Sigmoid colon (tissue), 6 donors: ENCODE measurements at regions not wholly inside any gene's neighbourhood (a gene's known extent, or its start where the extent isn't known, plus 50 kb on each side); places are given as distances from the start of the nearest gene placed in this dataset.

Source experiments
- DNase-seq: peaks from one replicate; pipeline ENCODE4 v3.0.0-alpha.2; 2019
- H3K27ac ChIP-seq, 4 donors: fragments of 200-600 bp; sonication (generic); one replicate each; pipeline ENCODE4 v1.5.1; 2016 to 2019; ENCODE audit warnings: mild to moderate bottlenecking in 1 of 4
- H3K27me3 ChIP-seq, 3 donors: fragments of 200-600 bp; sonication (generic); one replicate each; pipeline ENCODE4 v1.5.1; 2019; ENCODE audit warnings: mild to moderate bottlenecking in 1 of 3
- H3K36me3 ChIP-seq, 4 donors: fragments of 200-600 bp; sonication (generic); one replicate each; pipeline ENCODE4 v1.5.1; 2016 to 2019
- H3K4me1 ChIP-seq, 4 donors: fragments of 200-600 bp; sonication (generic); one replicate each; pipeline ENCODE4 v1.5.1; 2017 to 2019
- H3K4me3 ChIP-seq, 4 donors: fragments of 200-600 bp; sonication (generic); one replicate each; pipeline ENCODE4 v1.5.1; 2017 to 2019; ENCODE audit warnings: mild to moderate bottlenecking in 2 of 4, moderate library complexity in 1 of 4
- H3K9me3 ChIP-seq, 4 donors: fragments of 200-600 bp in 3 of 4; sonication (generic) in 3 of 4; one replicate each; pipeline versions ENCODE4 v1.5.1 to v1.6.1; 2013 to 2019
- CTCF ChIP-seq, 4 experiments: fragments of 450-650 bp in 3 of 4; fragments of 200-600 bp in 1 of 4; IDR thresholded peaks; one replicate each; pipeline ENCODE4 v1.5.1; 2016 to 2019; ENCODE audit warnings: antibody characterized with exemption in 4 of 4, mild to moderate bottlenecking in 3 of 4, moderate library complexity in 2 of 4
- EP300 ChIP-seq, 4 donors: sonication (generic); formaldehyde crosslinking; IDR thresholded peaks; one replicate each; pipeline ENCODE4 v1.6.1; 2017; ENCODE audit warnings: antibody characterized with exemption in 4 of 4
- POLR2A ChIP-seq, 2 donors: fragments of 450-650 bp; IDR thresholded peaks; one replicate each; pipeline ENCODE4 v1.6.1; 2016; ENCODE audit warnings: antibody characterized with exemption in 2 of 2, mild to moderate bottlenecking in 2 of 2, moderate library complexity in 2 of 2
- POLR2AphosphoS5 ChIP-seq, 4 donors: sonication (generic); formaldehyde crosslinking; IDR thresholded peaks; one replicate each; pipeline ENCODE4 v1.6.1; 2017; ENCODE audit warnings: antibody characterized with exemption in 4 of 4
- WGBS, 2 donors: extraction: QIAGEN DNeasy Blood & Tissue Kit; methylation state at CpG; one replicate each; pipeline ENCODE4 v1.1.7; 2013; 5-methylcytosine and 5-hydroxymethylcytosine counted together
- intact Hi-C: fragments of 100-400 bp; cut with DNase I; formaldehyde crosslinking; loops from one replicate; pipeline ENCODE4 v1.15.1; 2023
- donor health status: healthy with polysubstance abuse.
- donor health status: healthy.

GRCh38 chr20:48352628-48353027 lies 475.2 kb downstream of the PREX1 start:
- Histone ChIP-seq H3K9me3 (peaks cover 0 to 5% (median under 1%) of the 10 kb centered on the region in 4 donors), H3K4me3 (no peak overlapping the region), H3K4me1 (peaks cover 0 to 5% (median 0%) of the 10 kb centered on the region in 4 donors), H3K36me3 (no peaks in the 10 kb centered on the region), H3K27me3 (no peaks in the 10 kb centered on the region), H3K27ac (no peak overlapping the region)
- TF ChIP-seq POLR2A (IDR thresholded peaks at IDR 0.05), result no peak
- 93 to 95% methylated on average over 3 of the region's 3 CpGs for WGBS, 2 donors
- intact Hi-C loops, result no loop called here
- DNase-seq, result no peak

GRCh38 chr20:48352042-48352441 lies 475.8 kb downstream of the PREX1 start:
- Histone ChIP-seq H3K36me3 (no peaks in the 10 kb centered on the region), H3K27ac (no peak overlapping the region), H3K27me3 (no peaks in the 10 kb centered on the region), H3K4me1 (peaks cover 0 to 5% (median 0%) of the 10 kb centered on the region in 4 donors), H3K4me3 (no peak overlapping the region), H3K9me3 (peaks cover 0 to 5% (median under 1%) of the 10 kb centered on the region in 4 donors)
- DNase-seq, result no peak
- intact Hi-C loops, result no loop called here
- 81% methylated on average over 2 of the region's 2 CpGs for WGBS, 2 donors
- TF ChIP-seq POLR2A (IDR thresholded peaks at IDR 0.05) (no peak), EP300 (IDR thresholded peaks at IDR 0.05) (no peak), CTCF (IDR thresholded peaks at IDR 0.05) (no peak), POLR2AphosphoS5 (IDR thresholded peaks at IDR 0.05) (no peak)

- WGBS, 2 donors, result 80 to 81% methylated on average over 5 of the region's 5 CpGs
- H3K4me3 ChIP-seq, result no peak overlapping the region
- H3K9me3 ChIP-seq, result peaks cover 0 to 5% (median under 1%) of the 10 kb centered on the region in 4 donors
- no peaks in the 10 kb centered on the region for H3K36me3 ChIP-seq
- no peak overlapping the region for H3K27ac ChIP-seq
- peaks cover 0 to 5% (median 0%) of the 10 kb centered on the region in 4 donors for H3K4me1 ChIP-seq
- no peaks in the 10 kb centered on the region for H3K27me3 ChIP-seq
- TF ChIP-seq CTCF (IDR thresholded peaks at IDR 0.05), result no peak
- no peak for TF ChIP-seq POLR2A (IDR thresholded peaks at IDR 0.05)
- no peak for TF ChIP-seq EP300 (IDR thresholded peaks at IDR 0.05)
- no peak for TF ChIP-seq POLR2AphosphoS5 (IDR thresholded peaks at IDR 0.05)
- intact Hi-C loops, result no loop called here
- DNase-seq, result no peak
These were observed 477.3 kb downstream of the PREX1 start for GRCh38 chr20:48350313-48350988.

GRCh38 chr20:48349656-48350055 lies 478.1 kb downstream of the PREX1 start:
- Histone ChIP-seq H3K27me3 (no peaks in the 10 kb centered on the region), H3K4me1 (no peaks in the 10 kb centered on the region), H3K36me3 (no peaks in the 10 kb centered on the region), H3K27ac (no peak overlapping the region), H3K9me3 (peaks cover 0 to 5% (median under 1%) of the 10 kb centered on the region in 4 donors), H3K4me3 (no peak overlapping the region)
- DNase-seq, result no peak
- WGBS, 2 donors, result 71 to 82% methylated on average over 4 of the region's 4 CpGs
- TF ChIP-seq EP300 (IDR thresholded peaks at IDR 0.05) (no peak), POLR2A (IDR thresholded peaks at IDR 0.05) (no peak), CTCF (IDR thresholded peaks at IDR 0.05) (no peak), POLR2AphosphoS5 (IDR thresholded peaks at IDR 0.05) (no peak)
- intact Hi-C loops, result no loop called here

- H3K4me3 ChIP-seq, result no peak overlapping the region
- WGBS, 2 donors, result 53 to 74% methylated on average over 3 of the region's 3 CpGs
- intact Hi-C loops, result no loop called here
- H3K27me3 ChIP-seq, result no peaks in the 10 kb centered on the region
- H3K4me1 ChIP-seq, result no peaks in the 10 kb centered on the region
- no peaks in the 10 kb centered on the region for H3K36me3 ChIP-seq
- no peak for DNase-seq
- TF ChIP-seq EP300 (IDR thresholded peaks at IDR 0.05) (no peak), POLR2A (IDR thresholded peaks at IDR 0.05) (no peak), CTCF (IDR thresholded peaks at IDR 0.05) (no peak), POLR2AphosphoS5 (IDR thresholded peaks at IDR 0.05) (no peak)
- H3K27ac ChIP-seq, result no peak overlapping the region
- peaks cover 0 to 2% (median 0%) of the 10 kb centered on the region in 4 donors for H3K9me3 ChIP-seq
These were observed 479.8 kb downstream of the PREX1 start for GRCh38 chr20:48348022-48348421.
